ENCODE measurements at regions not wholly inside any gene's neighbourhood (a gene's known extent, or its start where the extent isn't known, plus 50 kb on each side); places are given as distances from the start of the nearest gene placed in this dataset.

GRCh38 chr10:43892062-43892770, 243.5 kb upstream of the ZNF32 start:
- in situ Hi-C loops (cut with HindIII; ENCODE audit: low sequenced_read_pairs): loop anchor here (10.0 kb wide), 1 partner anchor 67 kb away; no protein-coding TSS in a partner anchor

GRCh38 chr10:43891241-43891640, 242.6 kb upstream of the ZNF32 start:
- in situ Hi-C loops (cut with HindIII; ENCODE audit: low sequenced_read_pairs): loop anchor here (10.0 kb wide), 1 partner anchor 66 kb away; no protein-coding TSS in a partner anchor

GRCh38 chr10:43890124-43890523, 241.4 kb upstream of the ZNF32 start:
- in situ Hi-C loops (cut with HindIII; ENCODE audit: low sequenced_read_pairs): loop anchor here (10.0 kb wide), 1 partner anchor 65 kb away; no protein-coding TSS in a partner anchor

GRCh38 chr10:43888586-43888985, 239.9 kb upstream of the ZNF32 start:
- in situ Hi-C loops (cut with HindIII; ENCODE audit: low sequenced_read_pairs): no loop called here

GRCh38 chr10:43885842-43886241, 237.2 kb upstream of the ZNF32 start:
- in situ Hi-C loops (cut with HindIII; ENCODE audit: low sequenced_read_pairs): no loop called here

- in situ Hi-C loops (cut with HindIII; ENCODE audit: low sequenced_read_pairs): no loop called here
These were observed 236.6 kb upstream of the ZNF32 start for GRCh38 chr10:43885252-43885651.

- in situ Hi-C loops (cut with HindIII; ENCODE audit: low sequenced_read_pairs): no loop called here
These were observed 235.9 kb upstream of the ZNF32 start for GRCh38 chr10:43884501-43885105.

- in situ Hi-C loops (cut with HindIII; ENCODE audit: low sequenced_read_pairs): no loop called here
These were observed 234.0 kb upstream of the ZNF32 start for GRCh38 chr10:43882711-43883110.

- in situ Hi-C loops (cut with HindIII; ENCODE audit: low sequenced_read_pairs): no loop called here
These were observed 233.0 kb upstream of the ZNF32 start for GRCh38 chr10:43881657-43882056.

GRCh38 chr10:43880160-43880559, 231.5 kb upstream of the ZNF32 start:
- in situ Hi-C loops (cut with HindIII; ENCODE audit: low sequenced_read_pairs): no loop called here

GRCh38 chr10:43879742-43880141, 231.1 kb upstream of the ZNF32 start:
- in situ Hi-C loops (cut with HindIII; ENCODE audit: low sequenced_read_pairs): no loop called here

GRCh38 chr10:43879162-43879561, 230.5 kb upstream of the ZNF32 start:
- in situ Hi-C loops (cut with HindIII; ENCODE audit: low sequenced_read_pairs): no loop called here

- in situ Hi-C loops (cut with HindIII; ENCODE audit: low sequenced_read_pairs): no loop called here
These were observed 229.7 kb upstream of the ZNF32 start for GRCh38 chr10:43878386-43878785.

- in situ Hi-C loops (cut with HindIII; ENCODE audit: low sequenced_read_pairs): no loop called here
These were observed 228.3 kb upstream of the ZNF32 start for GRCh38 chr10:43876976-43877375.

GRCh38 chr10:43874984-43875383, 226.3 kb upstream of the ZNF32 start:
- in situ Hi-C loops (cut with HindIII; ENCODE audit: low sequenced_read_pairs): no loop called here

GRCh38 chr10:43873717-43874116, 225.0 kb upstream of the ZNF32 start:
- in situ Hi-C loops (cut with HindIII; ENCODE audit: low sequenced_read_pairs): no loop called here

- in situ Hi-C loops (cut with HindIII; ENCODE audit: low sequenced_read_pairs): no loop called here
These were observed 224.0 kb upstream of the ZNF32 start for GRCh38 chr10:43872644-43873043.

- in situ Hi-C loops (cut with HindIII; ENCODE audit: low sequenced_read_pairs): no loop called here
These were observed 222.9 kb upstream of the ZNF32 start for GRCh38 chr10:43871545-43871944.

GRCh38 chr10:43870968-43871439, 222.3 kb upstream of the ZNF32 start:
- in situ Hi-C loops (cut with HindIII; ENCODE audit: low sequenced_read_pairs): no loop called here

GRCh38 chr10:43869669-43870322, 221.1 kb upstream of the ZNF32 start:
- in situ Hi-C loops (cut with HindIII; ENCODE audit: low sequenced_read_pairs): no loop called here

- in situ Hi-C loops (cut with HindIII; ENCODE audit: low sequenced_read_pairs): no loop called here
These were observed 220.3 kb upstream of the ZNF32 start for GRCh38 chr10:43868952-43869351.
